GM18520 (cell line): ENCODE measurements at regions not wholly inside any gene's neighbourhood (a gene's known extent, or its start where the extent isn't known, plus 50 kb on each side); places are given as distances from the start of the nearest gene placed in this dataset.

Experiments
- ATAC-seq: cut with Tn5 transposase; IDR thresholded peaks from one replicate; pipeline ENCODE4 v1.9.1; 2021; ENCODE audit not compliant: unreplicated experiment

GRCh38 chr1:195458365-195458764 is 1149.9 kb downstream of the KCNT2 start:
- ATAC-seq, result no peak

GRCh38 chr1:195450794-195451193 is 1157.4 kb downstream of the KCNT2 start:
- ATAC-seq, result no peak

GRCh38 chr1:195439661-195440060 is 1168.6 kb downstream of the KCNT2 start:
- ATAC-seq, result no peak

GRCh38 chr1:195434566-195435203 is 1173.6 kb downstream of the KCNT2 start:
- ATAC-seq, result no peak

GRCh38 chr1:195430826-195431225 is 1177.4 kb downstream of the KCNT2 start:
- ATAC-seq, result no peak

- no peak for ATAC-seq
These were observed 1179.3 kb downstream of the KCNT2 start for GRCh38 chr1:195428927-195429326.

GRCh38 chr1:195415584-195415983 is 1192.7 kb downstream of the KCNT2 start:
- no peak for ATAC-seq

- no peak for ATAC-seq
These were observed 1213.7 kb downstream of the KCNT2 start for GRCh38 chr1:195394567-195394966.

- no peak for ATAC-seq
These were observed 1232.0 kb downstream of the KCNT2 start for GRCh38 chr1:195376190-195376589.

- no peak for ATAC-seq
These were observed 1234.4 kb downstream of the KCNT2 start for GRCh38 chr1:195373856-195374255.

GRCh38 chr1:195345149-195345548 is 1263.1 kb downstream of the KCNT2 start:
- no peak for ATAC-seq

- no peak for ATAC-seq
These were observed 1270.6 kb downstream of the KCNT2 start for GRCh38 chr1:195337646-195338045.

GRCh38 chr1:195336812-195337211 is 1271.4 kb downstream of the KCNT2 start:
- ATAC-seq, result no peak

- ATAC-seq, result no peak
These were observed 1272.7 kb downstream of the KCNT2 start for GRCh38 chr1:195335541-195335940.

- no peak for ATAC-seq
These were observed 1276.1 kb downstream of the KCNT2 start for GRCh38 chr1:195332102-195332501.

- ATAC-seq, result no peak
These were observed 1279.6 kb downstream of the KCNT2 start for GRCh38 chr1:195328681-195329080.

GRCh38 chr1:195328102-195328501 is 1280.1 kb downstream of the KCNT2 start:
- no peak for ATAC-seq

GRCh38 chr1:195327361-195327760 is 1280.9 kb downstream of the KCNT2 start:
- ATAC-seq, result no peak

- ATAC-seq, result no peak
These were observed 1281.9 kb downstream of the KCNT2 start for GRCh38 chr1:195326325-195326724.

- no peak for ATAC-seq
These were observed 1283.1 kb downstream of the KCNT2 start for GRCh38 chr1:195325181-195325580.

GRCh38 chr1:195306281-195306680 is 1302.0 kb downstream of the KCNT2 start:
- no peak for ATAC-seq

- ATAC-seq, result no peak
These were observed 1313.3 kb downstream of the KCNT2 start for GRCh38 chr1:195294911-195295310.

- no peak for ATAC-seq
These were observed 1329.6 kb downstream of the KCNT2 start for GRCh38 chr1:195278644-195279043.
